OCI-LY3 (cell line): ENCODE measurements at regions not wholly inside any gene's neighbourhood (a gene's known extent, or its start where the extent isn't known, plus 50 kb on each side); places are given as distances from the start of the nearest gene placed in this dataset.

Experiments
- CTCF ChIP-seq: fragments of 200-600, 300-600 bp; sonication (generic); IDR thresholded peaks from 2 replicates; pipeline ENCODE4 v1.5.1; 2014; ENCODE audit warnings: antibody characterized with exemption, low read length, low read depth
- EZH2phosphoT487 ChIP-seq: fragments of 200-600 bp; shearing (Covaris generic); IDR thresholded peaks from 2 replicates; pipeline ENCODE4 v1.6.1; 2018; ENCODE audit warnings: antibody characterized with exemption, mixed run types, low read depth

GRCh38 chr2:215636816-215637215, 200.9 kb upstream of the FN1 start:
- TF ChIP-seq CTCF (no peak), EZH2phosphoT487 (no peak)
